GM21529 (cell line): ENCODE measurements at regions not wholly inside any gene's neighbourhood (a gene's known extent, or its start where the extent isn't known, plus 50 kb on each side); places are given as distances from the start of the nearest gene placed in this dataset.

ENCODE experiments used
- ATAC-seq: cut with Tn5 transposase; IDR thresholded peaks from one replicate; pipeline ENCODE4 v1.9.1; 2021; ENCODE audit not compliant: unreplicated experiment

DNA sequence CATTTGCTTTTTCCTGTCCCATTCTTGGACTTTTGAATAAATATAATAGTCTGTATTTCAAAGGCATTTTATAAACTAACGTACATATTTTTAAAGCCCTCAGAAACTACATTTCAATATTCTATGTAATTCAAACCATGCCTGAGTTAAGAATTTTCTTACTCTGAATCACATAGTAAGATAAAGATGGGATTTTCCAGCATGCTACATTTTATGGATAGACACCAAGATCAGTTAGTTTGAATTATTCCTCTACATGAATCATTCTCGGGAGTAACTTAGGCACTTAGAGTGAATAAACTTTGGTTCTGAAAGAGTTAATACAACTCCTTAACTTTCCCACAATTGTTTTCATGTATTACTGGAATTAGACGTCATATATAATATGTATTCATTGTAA is 713.3 kb upstream of the CBLB start:
- no peak for ATAC-seq

DNA sequence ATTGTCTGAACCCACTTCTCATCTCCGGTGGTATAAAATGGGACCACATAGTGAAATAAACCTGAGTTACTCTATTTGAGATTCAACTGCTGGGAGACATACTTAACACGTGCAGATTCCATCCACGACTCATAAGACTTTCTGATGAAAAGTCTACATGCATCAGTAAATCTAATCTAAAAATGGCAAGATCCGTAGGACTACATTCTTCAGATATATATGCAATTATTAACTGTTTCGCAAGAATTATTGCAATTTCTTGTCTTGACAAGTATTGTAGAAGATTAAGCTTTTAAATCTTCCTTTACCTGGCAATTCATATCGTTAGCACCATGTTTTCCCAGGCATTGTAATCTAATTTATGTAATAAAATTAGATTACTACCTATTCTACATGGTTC is 718.7 kb upstream of the CBLB start:
- ATAC-seq = no peak

DNA sequence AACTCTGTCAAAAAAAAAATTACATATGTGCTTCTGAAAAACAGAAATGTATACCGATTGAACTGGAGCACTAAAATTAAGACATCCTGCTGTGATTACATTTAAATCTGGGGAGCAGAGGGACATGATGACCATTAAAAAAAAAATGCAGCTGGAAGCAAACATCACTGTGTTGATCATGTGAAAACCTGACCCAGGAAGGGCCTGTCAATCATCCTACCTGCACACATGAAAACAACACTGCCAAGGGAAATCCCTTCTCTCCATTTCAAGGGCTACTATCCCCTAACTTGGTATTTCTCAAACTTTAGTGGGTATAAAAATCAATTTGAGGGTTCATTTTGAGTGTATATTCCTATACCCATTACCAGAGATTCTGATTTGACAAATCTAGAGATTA is 719.9 kb upstream of the CBLB start:
- ATAC-seq = no peak

DNA sequence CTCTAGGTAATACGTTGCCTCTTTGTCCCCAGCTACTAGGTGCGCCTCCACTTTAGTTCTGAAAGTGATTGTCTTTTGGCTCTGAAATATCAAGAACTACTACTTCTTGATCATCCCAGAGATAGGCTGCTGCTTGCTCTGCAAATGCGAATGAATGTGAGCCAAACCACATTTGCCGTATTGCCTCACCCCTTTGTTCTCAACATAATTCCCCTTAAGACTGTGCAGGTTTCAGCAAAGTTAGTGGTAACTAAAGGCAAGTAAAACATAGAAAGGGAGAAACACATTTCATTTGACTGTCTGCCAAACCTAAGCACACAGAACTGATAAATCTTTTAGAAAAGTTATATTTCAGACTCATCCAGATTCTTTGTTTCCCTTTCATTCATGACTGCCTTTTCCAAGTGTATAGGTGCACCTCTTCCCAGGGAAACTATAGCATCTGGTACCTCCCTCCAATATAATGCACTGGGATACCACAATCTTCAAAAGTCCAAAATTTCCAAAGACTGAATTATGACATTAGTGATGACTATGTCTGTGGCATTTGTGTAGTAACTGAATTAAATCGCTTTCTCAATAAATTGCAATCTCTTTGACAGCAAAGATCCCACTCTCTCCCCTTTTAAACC is 720.6 kb upstream of the CBLB start:
- ATAC-seq = no peak

DNA sequence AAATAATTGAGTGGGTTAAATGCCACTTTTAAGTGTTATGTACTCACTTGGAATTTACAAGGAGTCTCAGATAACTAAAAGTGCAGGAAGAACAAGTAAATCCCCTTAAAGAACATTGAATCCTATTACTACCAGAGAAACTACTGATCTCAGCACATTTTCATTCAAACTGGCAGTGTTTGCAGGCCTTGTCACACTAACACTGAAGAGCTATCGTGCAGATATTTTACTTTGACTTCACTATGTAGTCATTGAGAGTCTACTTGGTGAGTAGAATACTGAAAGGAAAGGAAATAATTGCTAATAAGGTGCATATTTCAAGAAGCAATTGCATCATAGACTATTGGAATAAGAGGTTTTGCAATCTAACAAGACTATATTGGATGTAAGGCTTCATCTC is 721.4 kb upstream of the CBLB start:
- no peak for ATAC-seq

DNA sequence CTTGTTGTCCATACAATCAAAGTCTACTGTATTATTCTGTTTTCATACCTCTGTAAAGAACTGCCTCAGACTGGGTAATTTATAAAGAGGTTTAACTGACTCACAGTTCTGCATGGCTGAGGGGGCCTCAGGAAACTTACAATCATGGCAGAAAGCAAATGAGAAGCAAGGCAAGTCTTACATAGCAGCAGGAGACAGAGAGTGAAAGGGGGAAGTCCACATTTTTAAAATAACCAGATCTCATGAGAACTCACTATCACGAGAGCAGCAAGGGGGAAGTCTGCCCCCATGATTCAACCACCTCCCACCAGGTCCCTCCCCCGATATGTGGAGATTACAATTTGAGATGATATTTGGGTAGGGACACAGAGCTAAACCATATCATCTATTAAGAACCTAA is 724.6 kb upstream of the CBLB start:
- ATAC-seq = no peak

DNA sequence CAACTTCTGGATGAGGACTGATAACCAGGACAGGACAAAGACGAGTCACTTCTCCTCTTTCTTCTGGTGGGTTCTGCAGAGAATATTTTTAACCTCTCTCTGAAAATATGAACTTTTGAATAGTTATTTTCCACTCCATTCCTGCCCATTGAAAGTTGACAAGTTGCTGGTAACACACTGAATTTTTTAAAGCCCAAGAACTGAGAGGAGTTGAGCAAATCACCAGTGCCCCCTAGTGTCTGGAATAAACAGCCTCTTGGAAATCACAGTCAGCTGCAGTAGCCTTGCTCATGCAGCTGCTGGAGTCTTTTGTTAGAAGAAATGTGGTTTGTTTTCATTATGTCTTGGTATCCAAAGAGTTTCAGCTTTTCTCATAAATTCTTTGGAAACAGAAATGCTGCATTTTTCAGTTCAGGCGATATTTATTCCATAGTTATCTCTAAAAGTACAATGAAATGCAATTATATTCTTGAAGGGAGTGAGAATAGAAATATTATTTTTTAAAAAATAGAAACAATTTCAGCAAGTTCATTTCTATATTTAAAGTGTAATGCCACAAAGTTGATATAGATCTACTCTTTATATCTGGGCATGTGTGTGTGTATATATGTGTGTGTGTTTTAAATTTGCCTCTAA is 741.0 kb upstream of the CBLB start:
- ATAC-seq = peak; percentile 89

DNA sequence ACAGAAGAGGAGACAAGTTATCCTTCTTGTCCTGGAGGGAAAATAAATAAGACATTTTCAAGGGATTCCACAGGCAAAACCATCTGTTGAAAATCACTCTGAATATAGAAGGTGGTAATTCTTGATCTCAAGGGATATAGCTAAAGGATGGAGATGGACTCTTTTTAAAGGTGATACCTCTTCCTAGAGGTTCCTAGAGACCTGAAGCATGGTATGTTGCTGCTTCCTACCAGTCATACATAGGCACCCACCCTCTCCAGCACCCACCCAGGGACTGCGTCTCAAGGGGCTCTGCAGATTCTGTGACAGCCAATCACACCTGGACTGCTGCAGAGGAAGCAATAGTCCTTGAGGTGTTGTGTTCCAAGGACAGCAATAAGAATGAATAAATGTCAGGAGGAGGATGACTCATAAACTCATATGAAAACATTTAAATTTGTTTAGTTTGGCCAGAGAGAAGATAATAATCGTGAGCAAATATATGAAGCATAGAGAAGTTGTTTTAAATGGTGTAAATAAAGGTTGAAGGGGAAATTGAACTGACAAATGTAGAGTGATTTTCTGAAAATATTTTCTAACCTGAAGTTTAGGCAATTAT is 741.6 kb upstream of the CBLB start:
- ATAC-seq = no peak

DNA sequence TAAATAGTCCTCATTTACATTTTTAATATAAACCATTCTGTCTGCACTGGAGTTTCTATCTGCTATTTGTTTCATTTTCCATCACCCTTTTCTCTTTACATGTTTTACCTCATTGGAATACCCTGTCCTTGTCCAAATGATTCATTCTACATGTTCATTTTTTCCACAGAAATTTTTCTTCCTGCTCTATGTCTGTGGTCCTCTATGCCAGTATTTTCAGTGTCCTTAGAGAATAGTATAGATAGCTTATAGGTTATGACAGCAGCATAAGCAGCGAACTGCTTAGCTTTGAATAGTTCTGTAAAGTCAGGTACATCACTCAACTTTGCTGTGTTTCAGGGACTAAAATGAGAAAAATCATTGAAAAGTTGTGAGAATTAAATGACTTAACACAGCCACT is 742.3 kb upstream of the CBLB start:
- no peak for ATAC-seq

DNA sequence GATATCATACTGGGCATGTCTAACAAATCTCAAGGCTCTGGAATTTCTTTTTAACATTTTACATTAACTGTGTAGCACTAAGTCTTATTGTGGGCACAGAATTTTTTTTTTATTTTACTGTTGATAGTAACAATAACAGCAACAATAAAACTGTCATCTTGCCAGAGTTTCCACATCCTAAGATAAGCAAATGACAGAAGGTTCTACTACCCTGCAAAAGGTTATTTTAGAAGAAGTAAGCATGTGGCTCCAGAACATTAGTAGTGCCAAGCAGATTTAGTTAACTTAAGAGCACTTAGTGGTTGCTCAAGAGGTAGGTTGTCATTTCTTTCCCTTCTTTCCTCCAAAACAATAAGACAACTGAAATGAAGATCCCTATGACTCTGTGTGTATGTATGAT is 743.0 kb upstream of the CBLB start:
- ATAC-seq = no peak

DNA sequence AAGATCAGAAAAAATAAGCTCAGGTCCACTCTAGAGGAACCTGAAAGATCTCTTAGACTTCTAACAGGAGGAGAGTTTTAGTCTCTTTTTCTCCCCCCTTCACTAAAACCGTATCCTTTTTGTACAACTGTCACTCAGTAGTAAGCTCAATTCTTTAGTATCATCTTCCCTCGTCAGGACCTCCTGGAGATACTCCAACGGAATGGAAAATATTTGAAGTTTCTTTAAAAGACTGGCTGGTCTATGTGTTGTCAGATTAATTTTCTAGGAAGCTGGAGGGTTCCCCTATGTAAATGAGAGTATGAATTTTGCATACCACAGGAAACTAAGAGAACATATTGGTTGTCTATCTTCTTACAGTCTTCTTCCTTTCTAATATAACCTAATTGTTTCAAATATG is 747.7 kb upstream of the CBLB start:
- no peak for ATAC-seq

DNA sequence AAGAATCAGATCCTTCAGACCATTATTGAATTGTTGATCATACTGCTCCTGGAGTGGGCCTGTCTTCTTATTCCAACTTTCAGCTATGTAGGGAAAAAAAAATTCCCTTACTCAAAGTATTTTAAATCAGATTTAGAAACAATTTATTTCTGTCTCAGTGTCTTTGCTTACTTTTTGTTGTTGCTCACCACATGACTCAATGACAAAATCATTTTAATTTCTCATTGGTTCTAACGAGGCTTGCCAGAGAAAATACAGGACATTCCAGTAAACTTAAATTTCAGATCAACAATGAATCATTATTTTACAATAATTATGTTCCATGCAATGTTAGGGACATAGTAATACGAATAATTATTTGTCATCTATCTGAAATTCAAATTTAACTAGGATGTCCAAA is 748.5 kb upstream of the CBLB start:
- no peak for ATAC-seq

DNA sequence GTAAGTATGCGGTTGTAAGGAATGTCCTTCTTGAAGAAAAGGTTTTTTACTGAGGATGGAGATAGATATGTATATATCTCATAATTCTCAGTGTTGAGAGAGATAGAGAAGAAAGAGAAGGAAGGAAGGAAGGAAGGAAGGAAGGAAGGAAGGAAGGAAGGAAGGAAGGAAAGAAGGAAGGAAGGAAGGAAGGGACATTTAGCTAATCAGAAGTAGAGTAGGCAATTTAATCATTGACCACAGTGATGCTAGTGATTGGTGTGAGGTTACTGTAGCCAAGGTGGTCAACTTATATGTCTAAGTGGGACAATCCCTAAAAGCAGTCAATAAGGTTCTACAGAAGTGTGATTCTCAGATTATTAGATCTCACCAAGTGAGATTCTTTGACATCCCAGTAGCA is 751.8 kb upstream of the CBLB start:
- no peak for ATAC-seq

DNA sequence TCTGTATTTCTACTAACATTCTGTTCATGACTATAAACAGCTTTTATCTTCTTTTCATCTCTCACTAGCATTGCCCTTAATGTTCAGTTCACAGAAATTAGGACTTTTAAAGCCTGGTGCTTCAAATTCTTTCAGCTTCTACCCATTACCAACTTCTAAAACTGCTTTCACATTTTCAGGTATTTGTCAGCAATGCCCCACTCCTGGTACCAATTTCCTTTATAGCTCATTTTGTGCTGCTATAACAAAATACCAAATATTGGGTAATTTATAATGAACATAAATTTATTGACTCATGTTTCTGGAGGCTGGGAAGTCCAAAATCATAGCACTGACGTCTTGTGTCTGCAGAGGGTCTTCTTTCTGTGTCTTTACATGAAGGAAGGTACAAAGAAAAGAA is 753.1 kb upstream of the CCDC54 start:
- no peak for ATAC-seq

DNA sequence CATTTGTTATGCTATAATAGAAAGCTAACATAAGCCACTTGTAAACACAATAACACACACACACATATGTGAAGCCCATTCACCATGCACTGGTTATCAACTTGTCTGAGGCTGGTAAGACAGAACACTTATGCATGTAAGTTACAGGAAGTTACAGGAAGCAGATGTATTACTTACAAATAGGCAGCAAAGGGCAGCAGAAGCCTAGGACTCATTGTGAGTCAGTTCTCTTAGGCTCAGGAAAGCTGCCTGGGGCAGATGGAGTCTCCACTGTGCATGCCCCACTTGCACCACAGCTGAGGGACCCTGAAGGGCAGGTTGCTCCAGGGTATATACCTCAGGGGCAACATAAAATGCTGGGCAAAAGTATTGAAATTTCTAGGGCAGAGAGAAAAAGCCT is 748.8 kb upstream of the CCDC54 start:
- no peak for ATAC-seq

DNA sequence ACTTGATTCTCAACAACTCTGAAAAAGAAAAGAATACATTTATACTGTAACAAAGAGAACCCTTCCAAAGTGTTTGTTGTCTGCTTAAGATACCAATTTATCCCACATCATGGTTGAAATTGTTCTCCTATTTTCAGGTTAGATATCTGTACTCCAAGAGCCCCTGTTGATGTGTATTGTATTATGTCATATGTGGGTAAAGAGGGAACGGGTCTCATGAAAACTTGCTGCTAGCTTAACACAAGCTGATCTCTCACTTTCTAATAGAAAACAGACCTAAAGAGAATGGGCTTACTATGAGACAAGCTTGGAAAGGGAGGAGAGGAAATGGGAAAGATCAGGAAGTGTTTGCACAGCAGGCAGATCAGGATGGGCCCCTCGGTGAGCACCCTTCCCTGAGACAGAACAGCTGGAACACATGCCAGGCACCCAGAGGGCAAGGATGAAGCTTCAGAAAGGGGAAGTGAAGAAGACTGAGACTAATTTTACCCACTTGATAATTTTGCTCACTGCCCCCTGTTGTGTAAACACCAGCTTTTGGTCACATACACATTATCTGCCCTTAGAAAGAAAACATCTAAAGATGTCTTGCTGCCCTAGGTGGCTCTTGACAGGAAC is 747.9 kb upstream of the CCDC54 start:
- ATAC-seq = peak; percentile 75

DNA sequence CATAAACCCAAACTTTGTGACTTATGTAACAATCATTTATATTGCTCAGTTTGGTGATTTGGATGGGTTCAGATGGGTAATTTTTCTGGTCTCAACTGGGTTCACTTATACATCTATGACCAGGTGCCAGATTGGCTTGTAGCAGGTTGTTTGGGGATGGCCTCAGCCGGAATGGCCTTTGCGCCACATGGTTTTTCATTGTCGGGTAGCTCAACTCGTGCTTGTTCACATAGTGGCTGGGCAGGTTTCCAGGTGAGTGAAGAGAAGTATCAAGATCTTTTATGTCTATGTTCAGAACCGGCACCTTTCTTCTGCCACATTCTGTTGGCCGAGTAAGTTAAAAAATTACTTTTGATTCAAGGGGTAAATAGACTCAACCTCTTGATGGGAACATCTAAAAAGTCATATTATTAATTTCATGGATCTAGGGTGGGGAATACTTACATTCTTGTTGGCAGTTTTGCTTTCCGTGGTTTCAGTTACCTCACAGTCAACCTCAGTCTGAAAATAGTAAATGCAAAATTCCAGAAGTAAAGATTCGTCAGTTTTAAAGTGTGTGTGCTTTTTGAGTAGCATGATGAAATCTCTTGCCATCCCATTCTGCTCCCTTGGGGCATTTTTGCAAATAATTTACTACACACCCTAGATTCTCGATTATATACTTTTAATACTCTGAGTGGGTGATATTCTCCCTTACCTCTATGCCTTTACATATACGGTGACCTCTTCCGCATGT is 745.7 kb upstream of the CCDC54 start:
- no peak for ATAC-seq

DNA sequence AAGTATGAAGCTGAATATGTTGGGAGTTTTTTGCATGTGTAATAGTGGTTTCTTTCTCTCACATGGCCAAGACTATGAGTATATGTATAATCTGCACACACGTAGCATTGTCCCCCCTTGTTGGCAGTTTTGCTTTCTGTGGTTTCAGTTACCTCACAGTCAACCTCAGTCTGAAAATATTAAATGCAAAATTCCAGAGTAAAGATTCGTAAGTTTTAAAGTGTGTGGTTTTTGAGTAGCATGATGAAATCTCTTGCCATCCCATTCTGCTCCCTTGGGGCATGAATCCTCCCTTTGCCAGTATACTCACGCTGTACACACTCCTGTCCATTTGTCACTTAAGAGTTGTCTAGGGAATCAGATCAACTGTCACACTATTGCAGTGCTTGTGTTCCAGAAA is 742.0 kb upstream of the CCDC54 start:
- ATAC-seq = no peak

DNA sequence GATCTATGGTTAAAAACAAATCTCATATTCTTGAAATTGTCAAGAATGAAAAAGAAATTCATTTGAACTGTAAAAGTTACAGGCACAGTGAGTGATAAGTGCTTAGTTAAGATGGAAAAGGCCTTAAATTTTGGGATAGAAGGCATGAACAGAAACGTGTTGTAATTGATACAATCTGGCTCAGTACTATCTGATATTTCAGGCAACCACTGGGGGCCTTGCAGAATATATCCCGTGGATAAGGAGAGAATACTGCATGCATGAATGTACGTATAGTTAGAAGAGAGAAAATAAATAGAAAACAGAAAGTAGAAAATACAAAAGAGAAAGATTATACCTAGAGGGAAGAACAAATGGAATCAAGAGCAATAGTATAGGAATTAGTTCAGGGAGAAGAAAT is 741.4 kb upstream of the CCDC54 start:
- no peak for ATAC-seq

DNA sequence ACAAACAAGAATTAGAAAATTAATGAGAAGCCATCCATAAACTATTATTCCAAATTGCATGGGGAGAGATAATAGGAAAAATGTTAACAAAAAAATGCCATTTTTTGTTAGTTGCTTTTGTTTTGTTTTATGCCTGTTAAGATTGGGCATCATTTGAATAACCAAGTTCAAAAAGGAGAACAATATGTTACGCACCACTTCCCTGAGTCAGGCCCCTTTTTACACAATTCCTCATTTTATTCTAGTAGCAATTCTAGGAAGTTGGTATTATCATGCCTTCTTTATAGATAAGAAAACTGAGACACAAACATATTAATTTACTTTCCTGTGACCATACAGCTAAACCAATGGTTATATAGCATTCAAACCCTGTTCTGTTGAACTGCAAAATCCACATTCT is 736.9 kb upstream of the CCDC54 start:
- ATAC-seq = no peak

DNA sequence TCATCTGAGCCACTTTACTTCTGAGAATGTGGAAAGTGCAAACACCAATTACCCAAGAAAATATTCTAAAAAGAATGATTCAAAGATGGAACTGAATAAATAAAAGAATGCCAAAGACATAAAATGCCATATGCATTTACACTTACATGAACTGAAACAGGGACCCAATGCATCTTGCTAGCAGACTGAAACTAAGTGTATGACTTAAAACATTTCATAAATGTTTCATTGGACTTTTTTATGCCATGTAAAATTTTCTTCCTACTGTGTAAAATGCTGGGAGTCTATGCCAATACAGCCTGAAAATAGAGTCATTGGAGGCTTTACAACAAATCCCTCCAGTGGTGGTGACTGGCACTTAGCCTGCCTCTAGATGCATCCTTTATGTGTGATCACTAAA is 735.1 kb upstream of the CCDC54 start:
- no peak for ATAC-seq

DNA sequence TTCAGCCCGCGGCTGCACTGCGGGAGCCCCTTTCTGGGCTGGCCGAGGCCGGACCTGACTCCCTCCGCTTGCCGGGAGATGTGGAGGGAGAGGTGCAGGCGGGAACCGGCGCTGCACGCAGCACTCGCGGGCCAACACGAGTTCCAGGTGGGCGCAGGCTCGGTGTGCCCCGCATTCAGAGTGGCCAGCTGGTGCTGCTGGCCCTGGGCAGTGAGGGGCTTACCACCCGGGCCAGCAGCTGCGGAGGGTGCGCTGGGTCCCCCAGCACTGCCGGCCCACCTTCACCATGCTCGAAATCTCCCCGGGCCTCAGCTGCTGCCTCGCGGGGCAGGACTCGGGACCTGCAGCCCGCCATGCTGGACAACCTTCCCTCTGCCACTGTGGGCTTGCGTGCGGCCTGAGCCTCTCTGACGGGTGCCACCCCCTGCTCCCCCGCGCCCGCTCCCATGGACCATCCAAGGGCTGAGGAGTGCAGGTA is 733.5 kb upstream of the CCDC54 start:
- ATAC-seq = no peak
